ENCODE measurements at regions not wholly inside any gene's neighbourhood (a gene's known extent, or its start where the extent isn't known, plus 50 kb on each side); places are given as distances from the start of the nearest gene placed in this dataset.
A peak's percentile ranks its signal among the peaks of the same experiment; 100 is the strongest.

- TF ChIP-seq MAX (IDR thresholded peaks at IDR 0.05; ENCODE audit: low read depth, low read length) (no peak), POLR2A (IDR thresholded peaks at IDR 0.05; ENCODE audit: extremely low read depth, insufficient read length) (no peak), CTCF (IDR thresholded peaks at IDR 0.05; ENCODE audit: low read depth, low read length) (no peak), MYC (IDR thresholded peaks at IDR 0.05; ENCODE audit: low read depth, low read length) (no peak)
- H3K4me3 ChIP-seq (ENCODE audit: low read depth, low read length), result no peak overlapping the region
- DNase-seq (ENCODE audit: low read depth), result no peak
These were observed 436.4 kb downstream of the ADAMTS20 start for GRCh38 chr12:43115441-43116160.

GRCh38 chr12:43114316-43114715 lies 437.7 kb downstream of the ADAMTS20 start:
- H3K4me3 ChIP-seq (ENCODE audit: low read depth, low read length), result no peak overlapping the region
- no peak for DNase-seq (ENCODE audit: low read depth)
- no peak for TF ChIP-seq MAX (IDR thresholded peaks at IDR 0.05; ENCODE audit: low read depth, low read length)

- no peak for DNase-seq (ENCODE audit: low read depth)
- TF ChIP-seq CTCF (IDR thresholded peaks at IDR 0.05; ENCODE audit: low read depth, low read length), result no peak
- no peak for TF ChIP-seq MAX (IDR thresholded peaks at IDR 0.05; ENCODE audit: low read depth, low read length)
- TF ChIP-seq POLR2A (IDR thresholded peaks at IDR 0.05; ENCODE audit: extremely low read depth, insufficient read length), result no peak
- no peak for TF ChIP-seq MYC (IDR thresholded peaks at IDR 0.05; ENCODE audit: low read depth, low read length)
- H3K4me3 ChIP-seq (ENCODE audit: low read depth, low read length), result no peak overlapping the region
These were observed 438.4 kb downstream of the ADAMTS20 start for GRCh38 chr12:43113616-43114015.

GRCh38 chr12:43113135-43113534 lies 438.9 kb downstream of the ADAMTS20 start:
- DNase-seq (ENCODE audit: low read depth), result peak; percentile 9
- TF ChIP-seq POLR2A (IDR thresholded peaks at IDR 0.05; ENCODE audit: extremely low read depth, insufficient read length) (no peak), MAX (IDR thresholded peaks at IDR 0.05; ENCODE audit: low read depth, low read length) (no peak), MYC (IDR thresholded peaks at IDR 0.05; ENCODE audit: low read depth, low read length) (no peak), CTCF (IDR thresholded peaks at IDR 0.05; ENCODE audit: low read depth, low read length) (no peak)
- no peak overlapping the region for H3K4me3 ChIP-seq (ENCODE audit: low read depth, low read length)

- no peak for DNase-seq (ENCODE audit: low read depth)
- H3K4me3 ChIP-seq (ENCODE audit: low read depth, low read length), result no peak overlapping the region
- no peak for TF ChIP-seq POLR2A (IDR thresholded peaks at IDR 0.05; ENCODE audit: extremely low read depth, insufficient read length)
- no peak for TF ChIP-seq MYC (IDR thresholded peaks at IDR 0.05; ENCODE audit: low read depth, low read length)
- no peak for TF ChIP-seq MAX (IDR thresholded peaks at IDR 0.05; ENCODE audit: low read depth, low read length)
- TF ChIP-seq CTCF (IDR thresholded peaks at IDR 0.05; ENCODE audit: low read depth, low read length), result no peak
These were observed 439.7 kb downstream of the ADAMTS20 start for GRCh38 chr12:43112101-43112920.

GRCh38 chr12:43111608-43112007 lies 440.4 kb downstream of the ADAMTS20 start:
- H3K4me3 ChIP-seq (ENCODE audit: low read depth, low read length), result no peak overlapping the region
- TF ChIP-seq MYC (IDR thresholded peaks at IDR 0.05; ENCODE audit: low read depth, low read length) (no peak), POLR2A (IDR thresholded peaks at IDR 0.05; ENCODE audit: extremely low read depth, insufficient read length) (no peak), CTCF (IDR thresholded peaks at IDR 0.05; ENCODE audit: low read depth, low read length) (no peak), MAX (IDR thresholded peaks at IDR 0.05; ENCODE audit: low read depth, low read length) (no peak)
- DNase-seq (ENCODE audit: low read depth), result no peak
